HG03558 (cell line): ENCODE measurements at regions not wholly inside any gene's neighbourhood (a gene's known extent, or its start where the extent isn't known, plus 50 kb on each side); places are given as distances from the start of the nearest gene placed in this dataset.
"Not testable (repeated sequence)": the region's sequence is repeated elsewhere in the genome, so short reads cannot be mapped to it uniquely, and the experiment has no call there.

Experiments used
- ATAC-seq: cut with Tn5 transposase; IDR thresholded peaks from one replicate; pipeline ENCODE4 v1.9.1; 2021; ENCODE audit warnings: moderate number of reproducible peaks; ENCODE audit not compliant: unreplicated experiment; ENCODE audit errors: extremely low read depth

- ATAC-seq = no peak
Measured at GRCh38 chr13:87582399-87582798, 88.8 kb upstream of the SLITRK5 start.

DNA sequence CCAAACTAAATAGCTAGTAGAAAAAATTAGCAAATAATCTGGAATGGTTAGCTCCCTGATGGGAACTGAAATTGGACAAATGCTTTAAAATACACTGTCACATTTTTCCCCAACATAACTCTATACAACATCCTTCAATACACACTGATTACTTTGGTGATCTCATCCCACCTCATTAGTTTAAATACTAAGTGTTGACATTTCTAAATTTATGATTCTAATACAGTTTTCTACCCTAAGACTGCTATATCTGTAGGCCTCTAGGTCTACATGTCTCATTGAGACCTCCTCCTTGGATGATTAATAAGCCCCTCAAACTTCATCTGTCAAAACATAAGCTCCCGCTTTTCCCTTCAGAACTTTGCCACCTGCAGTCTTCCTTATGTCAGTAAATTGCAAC lies 80.7 kb upstream of the SLITRK5 start:
- no peak for ATAC-seq

GRCh38 chr13:87604437-87604836 lies 66.7 kb upstream of the SLITRK5 start:
- ATAC-seq = not testable (repeated sequence)

GRCh38 chr13:87607266-87607665 lies 63.9 kb upstream of the SLITRK5 start:
- ATAC-seq = no peak

DNA sequence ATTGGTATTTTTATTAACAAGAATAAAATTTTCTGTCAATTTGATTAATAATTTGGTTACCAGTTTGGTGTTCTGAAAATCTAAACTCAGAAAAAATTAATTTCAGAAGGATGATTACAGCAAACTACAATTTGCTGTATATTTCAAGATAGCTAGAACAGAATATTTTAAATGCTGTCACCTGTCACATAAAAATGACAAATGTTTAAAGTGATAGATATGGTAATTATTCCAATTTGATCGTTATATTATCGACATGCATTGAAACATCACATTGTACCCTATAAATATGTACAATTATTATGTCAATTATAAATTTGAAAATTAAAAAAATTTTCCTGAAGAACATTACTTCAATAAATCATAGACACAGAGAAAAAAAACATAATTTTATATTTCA lies 56.9 kb upstream of the SLITRK5 start:
- ATAC-seq = no peak
